ENCODE measurements at regions not wholly inside any gene's neighbourhood (a gene's known extent, or its start where the extent isn't known, plus 50 kb on each side); places are given as distances from the start of the nearest gene placed in this dataset.
A peak's percentile ranks its signal among the peaks of the same experiment; 100 is the strongest.

GRCh38 chr3:193842029-193842798, 249.2 kb downstream of the OPA1 start:
- Histone ChIP-seq H3K4me3 (ENCODE audit: low read length) (peak overlapping the region; percentile 40), H3K36me3 (ENCODE audit: control insufficient read depth, low read length) (no peaks in the 10 kb centered on the region), H3K27me3 (ENCODE audit: control insufficient read depth, low read length) (no peaks in the 10 kb centered on the region), H4K20me1 (ENCODE audit: control insufficient read depth, insufficient read depth, low read depth, low read length) (no peaks in the 10 kb centered on the region), H3F3A (ENCODE audit: control insufficient read depth, insufficient read depth) (no peaks in the 10 kb centered on the region), H3K4me1 (ENCODE audit: control insufficient read depth, low read length) (peaks cover 48% of the 10 kb centered on the region), H3K79me2 (ENCODE audit: control insufficient read depth, low read length) (no peaks in the 10 kb centered on the region), H3K27ac (ENCODE audit: low read depth, low read length) (no peak overlapping the region), H3K4me2 (ENCODE audit: low read length) (peak overlapping the region; percentile 64), H3K9me2 (replicated peaks; ENCODE audit: control insufficient read depth, low read length) (no peaks in the 10 kb centered on the region), H3K9me3 (ENCODE audit: control insufficient read depth, insufficient read depth, low read length) (peaks cover 2% of the 10 kb centered on the region; the same call in 1 of the 2 replicates)
- no peak for TF ChIP-seq EZH2phosphoT487 (IDR thresholded peaks at IDR 0.05; ENCODE audit: borderline replicate concordance, low read length)
- no peak for TF ChIP-seq CTCF (IDR thresholded peaks at IDR 0.05; ENCODE audit: low read depth, low read length, poor library complexity, severe bottlenecking)

GRCh38 chr3:193842832-193843473, 249.9 kb downstream of the OPA1 start:
- Histone ChIP-seq H3F3A (ENCODE audit: control insufficient read depth, insufficient read depth) (no peaks in the 10 kb centered on the region), H3K36me3 (ENCODE audit: control insufficient read depth, low read length) (no peaks in the 10 kb centered on the region), H3K9me3 (ENCODE audit: control insufficient read depth, insufficient read depth, low read length) (peaks cover 2% of the 10 kb centered on the region; the same call in 1 of the 2 replicates), H3K4me2 (ENCODE audit: low read length) (no peak overlapping the region), H3K27ac (ENCODE audit: low read depth, low read length) (no peak overlapping the region), H3K4me1 (ENCODE audit: control insufficient read depth, low read length) (peaks cover 40% of the 10 kb centered on the region), H3K27me3 (ENCODE audit: control insufficient read depth, low read length) (no peaks in the 10 kb centered on the region), H3K79me2 (ENCODE audit: control insufficient read depth, low read length) (no peaks in the 10 kb centered on the region), H4K20me1 (ENCODE audit: control insufficient read depth, insufficient read depth, low read depth, low read length) (no peaks in the 10 kb centered on the region), H3K4me3 (ENCODE audit: low read length) (no peak overlapping the region), H3K9me2 (replicated peaks; ENCODE audit: control insufficient read depth, low read length) (no peaks in the 10 kb centered on the region)
- no peak for TF ChIP-seq EZH2phosphoT487 (IDR thresholded peaks at IDR 0.05; ENCODE audit: borderline replicate concordance, low read length)
- TF ChIP-seq CTCF (IDR thresholded peaks at IDR 0.05; ENCODE audit: low read depth, low read length, poor library complexity, severe bottlenecking), result no peak

- no peaks in the 10 kb centered on the region for H3K79me2 ChIP-seq (ENCODE audit: control insufficient read depth, low read length)
- no peaks in the 10 kb centered on the region for H3K36me3 ChIP-seq (ENCODE audit: control insufficient read depth, low read length)
- TF ChIP-seq CTCF (IDR thresholded peaks at IDR 0.05; ENCODE audit: low read depth, low read length, poor library complexity, severe bottlenecking) (no peak), EZH2phosphoT487 (IDR thresholded peaks at IDR 0.05; ENCODE audit: borderline replicate concordance, low read length) (no peak)
- no peaks in the 10 kb centered on the region for H4K20me1 ChIP-seq (ENCODE audit: control insufficient read depth, insufficient read depth, low read depth, low read length)
- no peaks in the 10 kb centered on the region for H3K9me2 ChIP-seq (replicated peaks; ENCODE audit: control insufficient read depth, low read length)
- peaks cover 2% of the 10 kb centered on the region; the same call in 1 of the 2 replicates for H3K9me3 ChIP-seq (ENCODE audit: control insufficient read depth, insufficient read depth, low read length)
- H3K4me1 ChIP-seq (ENCODE audit: control insufficient read depth, low read length), result peaks cover 33% of the 10 kb centered on the region
- no peak overlapping the region for H3K27ac ChIP-seq (ENCODE audit: low read depth, low read length)
- H3K27me3 ChIP-seq (ENCODE audit: control insufficient read depth, low read length), result no peaks in the 10 kb centered on the region
- H3K4me2 ChIP-seq (ENCODE audit: low read length), result no peak overlapping the region
- H3F3A ChIP-seq (ENCODE audit: control insufficient read depth, insufficient read depth), result no peaks in the 10 kb centered on the region
- H3K4me3 ChIP-seq (ENCODE audit: low read length), result no peak overlapping the region
These were observed 250.7 kb downstream of the OPA1 start for GRCh38 chr3:193843474-193844301.
